HepG2 (cell line): ENCODE measurements at regions not wholly inside any gene's neighbourhood (a gene's known extent, or its start where the extent isn't known, plus 50 kb on each side); places are given as distances from the start of the nearest gene placed in this dataset.

Experiments
- EHMT2 ChIP-seq: fragments of 200-600 bp; sonication (generic); IDR thresholded peaks from 2 replicates; pipeline ENCODE4 v1.7.0; 2017; ENCODE audit warnings: antibody characterized with exemption, low read depth, low read length, borderline replicate concordance
- GMEB1 ChIP-seq: sonication (generic); formaldehyde crosslinking; IDR thresholded peaks from 2 replicates; pipeline ENCODE4 v1.5.1; 2020; ENCODE audit warnings: missing genetic modification reagents, mild to moderate bottlenecking, borderline replicate concordance
- HDAC2 ChIP-seq: sonication (generic); formaldehyde crosslinking; IDR thresholded peaks from 2 replicates; pipeline ENCODE4 v1.4.0; 2020; ENCODE audit warnings: missing genetic modification reagents
- TF ChIP-seq, protein P1 (sequence below), 2 experiments: IDR thresholded peaks; 2 replicates each; pipeline ENCODE4 v1.6.1; 2011 to 2012; ENCODE audit warnings: low read length in 2 of 2, borderline replicate concordance in 1 of 2, low read depth in 1 of 2, mild to moderate bottlenecking in 1 of 2, moderate library complexity in 1 of 2
- TF ChIP-seq, protein P2 (sequence below): sonication (generic); formaldehyde crosslinking; IDR thresholded peaks from 2 replicates; pipeline ENCODE4 v1.5.0; 2020; ENCODE audit warnings: mild to moderate bottlenecking, missing genetic modification reagents, moderate library complexity

DNA sequence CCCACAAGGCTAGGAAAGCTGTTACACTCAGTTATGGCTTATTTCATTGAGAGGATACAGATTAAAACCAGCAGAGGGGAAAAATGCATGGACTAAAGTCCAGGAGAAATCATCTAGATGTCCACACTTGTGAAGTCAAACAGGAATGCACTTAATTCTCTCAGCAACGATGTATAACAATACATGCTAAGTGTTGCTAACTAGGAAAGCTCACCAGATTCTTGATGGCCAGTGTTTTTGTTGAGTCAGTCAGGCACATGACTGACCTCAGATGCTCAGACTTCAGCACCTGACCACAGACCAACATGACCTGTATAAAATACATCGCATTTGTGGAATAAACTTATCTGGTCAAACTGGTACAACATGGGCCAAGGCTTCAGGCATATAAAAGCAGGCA is 470.2 kb upstream of the PRR20A start:
- TF ChIP-seq, protein P1, sequence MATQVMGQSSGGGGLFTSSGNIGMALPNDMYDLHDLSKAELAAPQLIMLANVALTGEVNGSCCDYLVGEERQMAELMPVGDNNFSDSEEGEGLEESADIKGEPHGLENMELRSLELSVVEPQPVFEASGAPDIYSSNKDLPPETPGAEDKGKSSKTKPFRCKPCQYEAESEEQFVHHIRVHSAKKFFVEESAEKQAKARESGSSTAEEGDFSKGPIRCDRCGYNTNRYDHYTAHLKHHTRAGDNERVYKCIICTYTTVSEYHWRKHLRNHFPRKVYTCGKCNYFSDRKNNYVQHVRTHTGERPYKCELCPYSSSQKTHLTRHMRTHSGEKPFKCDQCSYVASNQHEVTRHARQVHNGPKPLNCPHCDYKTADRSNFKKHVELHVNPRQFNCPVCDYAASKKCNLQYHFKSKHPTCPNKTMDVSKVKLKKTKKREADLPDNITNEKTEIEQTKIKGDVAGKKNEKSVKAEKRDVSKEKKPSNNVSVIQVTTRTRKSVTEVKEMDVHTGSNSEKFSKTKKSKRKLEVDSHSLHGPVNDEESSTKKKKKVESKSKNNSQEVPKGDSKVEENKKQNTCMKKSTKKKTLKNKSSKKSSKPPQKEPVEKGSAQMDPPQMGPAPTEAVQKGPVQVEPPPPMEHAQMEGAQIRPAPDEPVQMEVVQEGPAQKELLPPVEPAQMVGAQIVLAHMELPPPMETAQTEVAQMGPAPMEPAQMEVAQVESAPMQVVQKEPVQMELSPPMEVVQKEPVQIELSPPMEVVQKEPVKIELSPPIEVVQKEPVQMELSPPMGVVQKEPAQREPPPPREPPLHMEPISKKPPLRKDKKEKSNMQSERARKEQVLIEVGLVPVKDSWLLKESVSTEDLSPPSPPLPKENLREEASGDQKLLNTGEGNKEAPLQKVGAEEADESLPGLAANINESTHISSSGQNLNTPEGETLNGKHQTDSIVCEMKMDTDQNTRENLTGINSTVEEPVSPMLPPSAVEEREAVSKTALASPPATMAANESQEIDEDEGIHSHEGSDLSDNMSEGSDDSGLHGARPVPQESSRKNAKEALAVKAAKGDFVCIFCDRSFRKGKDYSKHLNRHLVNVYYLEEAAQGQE (IDR thresholded peaks at IDR 0.05; ENCODE audit: borderline replicate concordance in 1 of 2, low read depth in 1 of 2, low read length in 2 of 2), result no peak
- TF ChIP-seq GMEB1 (no peak), EHMT2 (no peak), HDAC2 (no peak)
- TF ChIP-seq, protein P2, sequence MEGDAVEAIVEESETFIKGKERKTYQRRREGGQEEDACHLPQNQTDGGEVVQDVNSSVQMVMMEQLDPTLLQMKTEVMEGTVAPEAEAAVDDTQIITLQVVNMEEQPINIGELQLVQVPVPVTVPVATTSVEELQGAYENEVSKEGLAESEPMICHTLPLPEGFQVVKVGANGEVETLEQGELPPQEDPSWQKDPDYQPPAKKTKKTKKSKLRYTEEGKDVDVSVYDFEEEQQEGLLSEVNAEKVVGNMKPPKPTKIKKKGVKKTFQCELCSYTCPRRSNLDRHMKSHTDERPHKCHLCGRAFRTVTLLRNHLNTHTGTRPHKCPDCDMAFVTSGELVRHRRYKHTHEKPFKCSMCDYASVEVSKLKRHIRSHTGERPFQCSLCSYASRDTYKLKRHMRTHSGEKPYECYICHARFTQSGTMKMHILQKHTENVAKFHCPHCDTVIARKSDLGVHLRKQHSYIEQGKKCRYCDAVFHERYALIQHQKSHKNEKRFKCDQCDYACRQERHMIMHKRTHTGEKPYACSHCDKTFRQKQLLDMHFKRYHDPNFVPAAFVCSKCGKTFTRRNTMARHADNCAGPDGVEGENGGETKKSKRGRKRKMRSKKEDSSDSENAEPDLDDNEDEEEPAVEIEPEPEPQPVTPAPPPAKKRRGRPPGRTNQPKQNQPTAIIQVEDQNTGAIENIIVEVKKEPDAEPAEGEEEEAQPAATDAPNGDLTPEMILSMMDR (CRISPR knock-in tag), result no peak
